Glutamatergic neuron (in vitro differentiated cells): ENCODE measurements at regions not wholly inside any gene's neighbourhood (a gene's known extent, or its start where the extent isn't known, plus 50 kb on each side); places are given as distances from the start of the nearest gene placed in this dataset.

Experiments
- DNase-seq: peaks from one replicate; pipeline ENCODE4 v3.0.0; 2022
- H3K27ac Mint-ChIP-seq: one replicate; pipeline ENCODE4 v1.8.0; 2020; ENCODE audit warnings: mild to moderate bottlenecking, mixed read lengths, inconsistent platforms; ENCODE audit not compliant: unreplicated experiment
- H3K27me3 Mint-ChIP-seq: one replicate; pipeline ENCODE4 v1.8.0; 2020; ENCODE audit warnings: mild to moderate bottlenecking, moderate library complexity, mixed read lengths, inconsistent platforms; ENCODE audit not compliant: unreplicated experiment
- H3K36me3 Mint-ChIP-seq: one replicate; pipeline ENCODE4 v1.8.0; 2020; ENCODE audit warnings: mild to moderate bottlenecking, mixed read lengths, inconsistent platforms; ENCODE audit not compliant: unreplicated experiment
- H3K4me1 Mint-ChIP-seq: one replicate; pipeline ENCODE4 v1.8.0; 2020; ENCODE audit warnings: mild to moderate bottlenecking, low read depth, mixed read lengths, inconsistent platforms; ENCODE audit not compliant: unreplicated experiment
- H3K4me3 Mint-ChIP-seq: one replicate; pipeline ENCODE4 v1.8.0; 2020; ENCODE audit warnings: mild to moderate bottlenecking, mixed read lengths, inconsistent platforms; ENCODE audit not compliant: unreplicated experiment
- H3K9me3 Mint-ChIP-seq: one replicate; pipeline ENCODE4 v1.8.0; 2020; ENCODE audit warnings: mild to moderate bottlenecking, moderate library complexity, mixed read lengths, inconsistent platforms; ENCODE audit not compliant: unreplicated experiment
- TF ChIP-seq, protein P1 (sequence below): fragments of 200-600 bp; sonication (generic); IDR thresholded peaks from one replicate; pipeline ENCODE4 v1.5.0; 2021; ENCODE audit not compliant: partially characterized antibody, unreplicated experiment

DNA sequence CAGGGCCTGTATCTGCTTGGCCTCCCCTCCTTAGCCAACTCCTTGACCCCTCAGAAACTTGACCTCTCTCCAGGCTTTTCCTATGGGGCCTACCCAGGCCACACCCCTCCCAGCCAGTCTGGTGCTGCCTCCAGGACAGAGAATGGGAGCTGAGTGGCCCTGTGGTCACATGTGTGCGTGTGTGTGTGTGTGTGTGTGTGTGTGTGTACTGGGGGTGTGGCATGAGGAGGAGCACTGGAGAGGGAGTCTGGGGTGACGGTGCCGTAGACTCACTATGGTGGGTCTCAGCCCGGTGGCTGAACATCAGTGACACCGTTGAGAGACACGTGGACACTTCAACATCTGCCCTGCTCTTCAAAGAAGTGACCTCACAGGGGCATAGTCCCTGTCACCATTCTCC lies 180.4 kb downstream of the ENGASE start:
- Mint-ChIP-seq H3K27me3 (peaks cover 35% of the 10 kb centered on the region), H3K36me3 (no peaks in the 10 kb centered on the region), H3K9me3 (peaks cover 22% of the 10 kb centered on the region), H3K4me3 (no peak overlapping the region), H3K27ac (peak overlapping the region; percentile 11), H3K4me1 (peaks cover 38% of the 10 kb centered on the region)
- TF ChIP-seq, protein P1, sequence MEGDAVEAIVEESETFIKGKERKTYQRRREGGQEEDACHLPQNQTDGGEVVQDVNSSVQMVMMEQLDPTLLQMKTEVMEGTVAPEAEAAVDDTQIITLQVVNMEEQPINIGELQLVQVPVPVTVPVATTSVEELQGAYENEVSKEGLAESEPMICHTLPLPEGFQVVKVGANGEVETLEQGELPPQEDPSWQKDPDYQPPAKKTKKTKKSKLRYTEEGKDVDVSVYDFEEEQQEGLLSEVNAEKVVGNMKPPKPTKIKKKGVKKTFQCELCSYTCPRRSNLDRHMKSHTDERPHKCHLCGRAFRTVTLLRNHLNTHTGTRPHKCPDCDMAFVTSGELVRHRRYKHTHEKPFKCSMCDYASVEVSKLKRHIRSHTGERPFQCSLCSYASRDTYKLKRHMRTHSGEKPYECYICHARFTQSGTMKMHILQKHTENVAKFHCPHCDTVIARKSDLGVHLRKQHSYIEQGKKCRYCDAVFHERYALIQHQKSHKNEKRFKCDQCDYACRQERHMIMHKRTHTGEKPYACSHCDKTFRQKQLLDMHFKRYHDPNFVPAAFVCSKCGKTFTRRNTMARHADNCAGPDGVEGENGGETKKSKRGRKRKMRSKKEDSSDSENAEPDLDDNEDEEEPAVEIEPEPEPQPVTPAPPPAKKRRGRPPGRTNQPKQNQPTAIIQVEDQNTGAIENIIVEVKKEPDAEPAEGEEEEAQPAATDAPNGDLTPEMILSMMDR, result no peak
- DNase-seq, result no peak

DNA sequence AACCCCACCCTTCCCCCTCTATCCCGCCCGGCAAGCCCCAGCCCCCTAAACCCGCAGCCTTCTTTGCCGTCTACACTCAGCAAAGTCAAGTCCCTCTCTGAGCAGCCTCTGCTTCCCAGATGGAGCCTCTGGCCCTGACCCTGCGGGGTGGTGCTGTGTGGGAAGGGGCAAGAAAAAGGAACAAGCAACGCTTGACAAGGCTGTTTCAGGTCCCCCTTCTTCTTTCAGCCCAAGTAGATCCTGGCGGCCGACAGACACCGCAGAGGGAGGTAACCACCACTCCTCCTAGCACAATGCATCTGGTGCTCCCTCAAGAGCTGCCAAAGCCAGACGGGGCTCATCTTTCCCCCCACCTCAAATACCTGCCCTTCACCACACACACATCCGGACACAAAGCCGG lies 178.3 kb downstream of the ENGASE start:
- Mint-ChIP-seq H3K4me1 (peaks cover 37% of the 10 kb centered on the region), H3K4me3 (no peak overlapping the region), H3K9me3 (peaks cover 17% of the 10 kb centered on the region), H3K27ac (no peak overlapping the region), H3K27me3 (peaks cover 33% of the 10 kb centered on the region), H3K36me3 (no peaks in the 10 kb centered on the region)
- DNase-seq, result no peak
- TF ChIP-seq, protein P1, result no peak

DNA sequence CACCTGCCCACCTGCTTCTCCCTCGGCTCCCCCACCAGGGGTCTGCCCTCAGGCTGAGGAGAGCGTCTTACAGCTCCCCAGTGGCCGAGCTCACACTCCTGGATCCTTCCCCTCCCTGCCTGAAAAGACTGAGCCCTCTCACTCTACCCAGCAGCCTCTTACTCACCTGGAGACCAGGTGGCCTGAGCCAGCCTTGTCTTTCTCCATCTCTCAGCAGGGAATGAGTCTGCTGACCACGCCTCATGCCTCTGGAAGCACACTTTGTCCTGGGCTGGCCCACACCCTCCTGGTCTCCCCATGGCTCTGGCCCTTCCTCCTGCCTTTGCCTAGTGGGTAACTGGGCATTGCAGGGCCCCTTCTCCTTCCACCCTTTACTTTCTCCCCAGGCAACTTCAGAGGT lies 177.2 kb downstream of the ENGASE start:
- no peak overlapping the region for H3K4me3 Mint-ChIP-seq
- H3K27ac Mint-ChIP-seq, result peak overlapping the region; percentile 64
- H3K4me1 Mint-ChIP-seq, result peaks cover 34% of the 10 kb centered on the region
- no peak for DNase-seq
- TF ChIP-seq, protein P1, result no peak
- H3K36me3 Mint-ChIP-seq, result no peaks in the 10 kb centered on the region
- peaks cover 31% of the 10 kb centered on the region for H3K27me3 Mint-ChIP-seq
- peaks cover 16% of the 10 kb centered on the region for H3K9me3 Mint-ChIP-seq

DNA sequence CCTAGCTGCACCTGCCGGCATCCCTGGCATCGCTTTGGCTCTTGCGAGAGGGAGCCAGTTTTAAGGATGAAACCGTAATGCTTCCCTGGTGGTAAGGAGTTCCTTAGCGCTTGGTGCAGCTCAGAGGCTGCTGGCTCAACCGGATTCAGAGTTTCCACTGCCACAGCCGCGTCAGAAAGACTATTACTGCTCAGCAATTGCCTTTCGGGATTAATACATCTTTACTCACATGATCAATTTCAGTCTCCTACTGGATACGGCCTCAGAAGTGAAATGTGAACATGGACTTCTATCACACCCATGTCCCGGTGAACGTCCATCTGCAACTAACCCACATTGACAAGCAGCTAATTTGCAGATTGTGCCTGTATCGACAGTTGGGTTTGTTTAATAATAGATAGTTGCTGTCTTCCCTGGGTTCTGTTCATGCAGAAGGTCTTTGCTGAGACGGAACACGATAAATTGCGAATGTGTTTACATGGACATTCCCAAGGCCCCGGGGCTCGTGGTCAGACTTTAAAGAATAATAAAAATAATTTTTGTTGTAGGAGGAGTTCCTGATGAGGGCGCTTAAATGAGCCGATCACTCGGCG lies 175.4 kb downstream of the ENGASE start:
- H3K27me3 Mint-ChIP-seq, result peaks cover 32% of the 10 kb centered on the region
- no peak overlapping the region for H3K27ac Mint-ChIP-seq
- peaks cover 30% of the 10 kb centered on the region for H3K4me1 Mint-ChIP-seq
- H3K36me3 Mint-ChIP-seq, result no peaks in the 10 kb centered on the region
- no peak overlapping the region for H3K4me3 Mint-ChIP-seq
- TF ChIP-seq, protein P1, result no peak
- DNase-seq, result no peak
- H3K9me3 Mint-ChIP-seq, result peaks cover 25% of the 10 kb centered on the region

DNA sequence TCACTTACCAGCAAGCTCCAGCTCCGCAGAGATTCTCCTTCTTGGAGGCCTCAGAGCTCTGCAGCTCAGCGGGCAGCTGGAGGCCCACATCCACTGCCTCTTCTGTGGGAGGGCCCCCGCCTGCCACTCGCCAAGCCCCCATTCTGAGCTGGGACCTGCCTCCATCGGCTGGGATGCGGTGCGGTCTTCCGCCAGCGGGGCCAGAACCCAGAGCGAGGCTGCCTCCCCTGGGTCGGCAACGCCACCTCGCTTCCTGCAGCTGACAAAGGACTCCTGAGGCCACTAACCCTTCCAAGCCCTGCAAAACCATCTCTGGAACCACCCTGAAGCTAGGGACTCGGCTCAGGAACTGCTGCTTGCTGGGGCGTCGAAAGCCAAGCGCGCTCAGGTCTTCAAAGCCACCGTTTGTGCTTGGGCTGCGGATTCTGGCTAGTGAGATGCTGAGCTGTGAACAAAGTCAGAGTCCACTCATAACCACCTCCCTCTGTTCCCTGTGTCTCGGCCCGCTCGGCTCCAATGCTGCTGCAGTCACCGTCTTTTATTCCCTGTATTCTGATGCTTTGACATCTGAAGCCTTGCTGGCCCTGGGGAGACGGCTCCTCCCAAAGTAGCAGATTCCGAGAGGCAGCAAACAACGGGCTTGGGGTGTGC lies 174.3 kb downstream of the ENGASE start:
- DNase-seq, result no peak
- TF ChIP-seq, protein P1, result no peak
- Mint-ChIP-seq H3K4me3 (no peak overlapping the region), H3K27ac (no peak overlapping the region), H3K36me3 (no peaks in the 10 kb centered on the region), H3K27me3 (peaks cover 34% of the 10 kb centered on the region), H3K4me1 (peaks cover 28% of the 10 kb centered on the region), H3K9me3 (peaks cover 27% of the 10 kb centered on the region)
